ENCODE measurements at regions not wholly inside any gene's neighbourhood (a gene's known extent, or its start where the extent isn't known, plus 50 kb on each side); places are given as distances from the start of the nearest gene placed in this dataset.

DNA sequence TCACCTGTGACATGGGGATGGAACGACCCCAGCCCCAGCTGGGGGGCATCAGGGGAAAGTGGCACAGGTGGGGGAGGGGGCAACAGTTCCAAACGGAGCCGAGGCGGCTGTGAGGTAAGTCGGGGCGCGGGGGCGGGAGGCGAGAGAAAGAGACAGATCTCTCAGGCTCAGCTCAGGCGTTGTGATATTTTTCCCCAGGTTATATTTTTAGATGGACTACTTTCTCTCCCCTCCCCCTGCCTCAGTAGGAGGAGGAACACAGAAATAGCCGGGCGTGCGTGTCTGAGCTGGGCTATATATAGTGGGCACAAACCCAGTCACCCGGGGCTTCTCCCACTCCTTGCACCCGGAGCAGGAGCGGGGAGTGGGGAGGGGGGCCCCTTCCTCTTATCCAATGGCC is 91.0 kb upstream of the LINGO1 start:
- TF ChIP-seq TAF1 (IDR thresholded peaks at IDR 0.05; ENCODE audit: low read depth, low read length) (no peak), SIN3A (conservative IDR thresholded peaks at IDR 0.05 in 1 of 2, IDR thresholded peaks at IDR 0.05 in 1 of 2; ENCODE audit: low read depth in 1 of 2, low read length in 2 of 2) (no peak), SUZ12 (IDR thresholded peaks at IDR 0.05; ENCODE audit: low read length) (no peak)
- TF ChIP-seq, protein P1, sequence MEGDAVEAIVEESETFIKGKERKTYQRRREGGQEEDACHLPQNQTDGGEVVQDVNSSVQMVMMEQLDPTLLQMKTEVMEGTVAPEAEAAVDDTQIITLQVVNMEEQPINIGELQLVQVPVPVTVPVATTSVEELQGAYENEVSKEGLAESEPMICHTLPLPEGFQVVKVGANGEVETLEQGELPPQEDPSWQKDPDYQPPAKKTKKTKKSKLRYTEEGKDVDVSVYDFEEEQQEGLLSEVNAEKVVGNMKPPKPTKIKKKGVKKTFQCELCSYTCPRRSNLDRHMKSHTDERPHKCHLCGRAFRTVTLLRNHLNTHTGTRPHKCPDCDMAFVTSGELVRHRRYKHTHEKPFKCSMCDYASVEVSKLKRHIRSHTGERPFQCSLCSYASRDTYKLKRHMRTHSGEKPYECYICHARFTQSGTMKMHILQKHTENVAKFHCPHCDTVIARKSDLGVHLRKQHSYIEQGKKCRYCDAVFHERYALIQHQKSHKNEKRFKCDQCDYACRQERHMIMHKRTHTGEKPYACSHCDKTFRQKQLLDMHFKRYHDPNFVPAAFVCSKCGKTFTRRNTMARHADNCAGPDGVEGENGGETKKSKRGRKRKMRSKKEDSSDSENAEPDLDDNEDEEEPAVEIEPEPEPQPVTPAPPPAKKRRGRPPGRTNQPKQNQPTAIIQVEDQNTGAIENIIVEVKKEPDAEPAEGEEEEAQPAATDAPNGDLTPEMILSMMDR (IDR thresholded peaks at IDR 0.05; ENCODE audit: control extremely low read depth in 1 of 3, insufficient read depth in 1 of 3, low read depth in 1 of 3, low read length in 3 of 3) = no peak
- TF ChIP-seq, protein P2, sequence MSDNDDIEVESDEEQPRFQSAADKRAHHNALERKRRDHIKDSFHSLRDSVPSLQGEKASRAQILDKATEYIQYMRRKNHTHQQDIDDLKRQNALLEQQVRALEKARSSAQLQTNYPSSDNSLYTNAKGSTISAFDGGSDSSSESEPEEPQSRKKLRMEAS (IDR thresholded peaks at IDR 0.05) = no peak

All from H1 (cell line).